Progenitor cell of endocrine pancreas (in vitro differentiated cells): ENCODE measurements at regions not wholly inside any gene's neighbourhood (a gene's known extent, or its start where the extent isn't known, plus 50 kb on each side); places are given as distances from the start of the nearest gene placed in this dataset.

Experiments
- DNase-seq: peaks from one replicate; pipeline ENCODE4 v3.0.0; 2021; ENCODE audit warnings: low spot score; ENCODE audit not compliant: unreplicated experiment
- H3K27ac Mint-ChIP-seq: 2 replicates; pipeline ENCODE4 v1.8.0; 2021; ENCODE audit warnings: mild to moderate bottlenecking, moderate library complexity, mixed read lengths
- H3K27me3 Mint-ChIP-seq: 2 replicates; pipeline ENCODE4 v1.8.0; 2021; ENCODE audit warnings: mixed read lengths
- H3K36me3 Mint-ChIP-seq: 2 replicates; pipeline ENCODE4 v1.8.0; 2022; ENCODE audit warnings: mixed read lengths; ENCODE audit not compliant: insufficient read depth
- H3K4me1 Mint-ChIP-seq: 2 replicates; pipeline ENCODE4 v1.8.0; 2021; ENCODE audit warnings: low read depth, mixed read lengths
- H3K4me3 Mint-ChIP-seq: 2 replicates; pipeline ENCODE4 v1.8.0; 2021; ENCODE audit warnings: low read depth, mild to moderate bottlenecking, moderate library complexity, mixed read lengths
- H3K9me3 Mint-ChIP-seq: 2 replicates; pipeline ENCODE4 v1.8.0; 2021; ENCODE audit warnings: low read depth, mixed read lengths
- TF ChIP-seq, protein P1 (sequence below): fragments of 200-600 bp; sonication (generic); IDR thresholded peaks from one replicate; pipeline ENCODE4 v1.5.0; 2021; ENCODE audit warnings: antibody characterized with exemption, mild to moderate bottlenecking; ENCODE audit not compliant: unreplicated experiment

DNA sequence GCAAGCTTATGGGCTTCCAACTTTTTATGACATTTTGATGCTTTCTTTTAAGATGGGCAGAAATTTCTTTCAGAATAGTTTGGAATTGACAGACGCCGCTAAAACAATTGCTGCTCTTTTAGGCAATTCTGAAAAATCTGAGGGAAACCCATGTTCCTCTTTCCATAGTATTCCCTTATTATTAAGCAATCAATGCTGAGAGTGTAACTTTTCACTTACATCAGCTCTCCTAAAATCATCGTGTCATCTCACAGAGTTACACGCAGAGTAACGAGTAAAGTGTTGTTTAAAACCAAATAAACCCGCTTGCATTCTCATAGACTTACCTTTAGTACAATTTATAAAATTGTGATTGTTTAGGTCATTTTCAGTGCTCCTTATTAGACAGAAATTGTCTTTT lies 150.6 kb downstream of the MAF start:
- no peaks in the 10 kb centered on the region for H3K9me3 Mint-ChIP-seq
- no peaks in the 10 kb centered on the region for H3K36me3 Mint-ChIP-seq
- DNase-seq = no peak
- H3K4me1 Mint-ChIP-seq = no peaks in the 10 kb centered on the region
- H3K4me3 Mint-ChIP-seq = no peak overlapping the region
- TF ChIP-seq, protein P1, sequence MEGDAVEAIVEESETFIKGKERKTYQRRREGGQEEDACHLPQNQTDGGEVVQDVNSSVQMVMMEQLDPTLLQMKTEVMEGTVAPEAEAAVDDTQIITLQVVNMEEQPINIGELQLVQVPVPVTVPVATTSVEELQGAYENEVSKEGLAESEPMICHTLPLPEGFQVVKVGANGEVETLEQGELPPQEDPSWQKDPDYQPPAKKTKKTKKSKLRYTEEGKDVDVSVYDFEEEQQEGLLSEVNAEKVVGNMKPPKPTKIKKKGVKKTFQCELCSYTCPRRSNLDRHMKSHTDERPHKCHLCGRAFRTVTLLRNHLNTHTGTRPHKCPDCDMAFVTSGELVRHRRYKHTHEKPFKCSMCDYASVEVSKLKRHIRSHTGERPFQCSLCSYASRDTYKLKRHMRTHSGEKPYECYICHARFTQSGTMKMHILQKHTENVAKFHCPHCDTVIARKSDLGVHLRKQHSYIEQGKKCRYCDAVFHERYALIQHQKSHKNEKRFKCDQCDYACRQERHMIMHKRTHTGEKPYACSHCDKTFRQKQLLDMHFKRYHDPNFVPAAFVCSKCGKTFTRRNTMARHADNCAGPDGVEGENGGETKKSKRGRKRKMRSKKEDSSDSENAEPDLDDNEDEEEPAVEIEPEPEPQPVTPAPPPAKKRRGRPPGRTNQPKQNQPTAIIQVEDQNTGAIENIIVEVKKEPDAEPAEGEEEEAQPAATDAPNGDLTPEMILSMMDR = no peak
- H3K27ac Mint-ChIP-seq = no peak overlapping the region
- peaks cover 2% of the 10 kb centered on the region for H3K27me3 Mint-ChIP-seq

DNA sequence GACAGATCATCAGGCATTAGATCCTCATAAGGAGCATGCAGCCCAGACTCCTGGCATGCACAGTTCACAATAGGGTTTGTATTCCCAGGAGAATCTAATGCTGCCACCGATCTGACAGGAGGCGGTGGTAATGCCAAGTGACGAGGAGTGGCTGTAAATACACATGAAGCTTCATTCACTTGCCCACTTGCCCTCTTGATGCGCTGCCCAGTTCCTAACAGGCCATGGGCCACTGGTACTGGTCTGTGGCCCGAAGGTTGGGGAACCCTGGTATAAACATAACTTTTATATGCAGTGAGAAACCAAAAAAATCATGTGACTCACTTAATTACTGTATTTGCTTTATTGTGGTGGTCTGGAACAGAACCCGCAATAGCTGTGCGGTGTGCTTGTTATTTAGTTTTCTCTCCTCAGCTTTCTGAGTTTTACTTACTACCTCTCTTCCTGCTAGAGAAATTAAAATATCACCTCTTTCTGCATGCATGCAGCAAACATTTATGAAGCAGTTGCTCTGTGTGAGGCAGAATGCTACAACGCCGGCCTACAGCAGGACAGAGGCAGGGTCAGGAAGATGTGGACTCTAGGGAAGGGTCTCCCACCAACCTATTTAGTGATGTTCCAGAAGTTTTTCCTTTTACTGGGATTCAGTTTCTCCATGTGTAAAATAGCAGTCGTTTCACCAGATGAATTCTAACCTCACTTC lies 151.3 kb downstream of the MAF start:
- Mint-ChIP-seq H3K27me3 (peaks cover 2% of the 10 kb centered on the region), H3K4me3 (no peak overlapping the region), H3K4me1 (no peaks in the 10 kb centered on the region), H3K27ac (no peak overlapping the region), H3K9me3 (no peaks in the 10 kb centered on the region), H3K36me3 (no peaks in the 10 kb centered on the region)
- no peak for DNase-seq
- TF ChIP-seq, protein P1 = no peak

DNA sequence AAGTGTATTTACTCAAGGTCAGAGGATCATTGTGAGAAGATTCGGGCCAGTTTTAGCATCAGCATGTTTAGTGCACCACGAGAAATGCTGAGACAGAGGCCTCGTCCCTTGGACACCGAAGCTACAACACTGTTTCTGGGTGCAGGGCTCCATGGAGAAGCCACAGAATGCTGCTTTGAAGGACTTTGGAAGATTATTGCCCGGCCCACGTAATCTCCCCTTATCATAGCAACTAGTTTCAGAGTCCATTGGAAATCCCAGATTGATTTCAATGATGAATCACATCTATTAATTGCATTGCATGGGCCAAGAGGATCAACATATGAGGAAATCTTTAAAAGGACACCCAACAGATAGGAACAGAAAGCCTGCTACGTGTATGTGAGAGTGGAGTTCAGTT lies 156.0 kb downstream of the MAF start:
- Mint-ChIP-seq H3K4me1 (no peaks in the 10 kb centered on the region), H3K36me3 (no peaks in the 10 kb centered on the region), H3K9me3 (no peaks in the 10 kb centered on the region), H3K4me3 (no peak overlapping the region), H3K27me3 (peaks cover 12% of the 10 kb centered on the region), H3K27ac (no peak overlapping the region)
- no peak for DNase-seq
- TF ChIP-seq, protein P1 = no peak

DNA sequence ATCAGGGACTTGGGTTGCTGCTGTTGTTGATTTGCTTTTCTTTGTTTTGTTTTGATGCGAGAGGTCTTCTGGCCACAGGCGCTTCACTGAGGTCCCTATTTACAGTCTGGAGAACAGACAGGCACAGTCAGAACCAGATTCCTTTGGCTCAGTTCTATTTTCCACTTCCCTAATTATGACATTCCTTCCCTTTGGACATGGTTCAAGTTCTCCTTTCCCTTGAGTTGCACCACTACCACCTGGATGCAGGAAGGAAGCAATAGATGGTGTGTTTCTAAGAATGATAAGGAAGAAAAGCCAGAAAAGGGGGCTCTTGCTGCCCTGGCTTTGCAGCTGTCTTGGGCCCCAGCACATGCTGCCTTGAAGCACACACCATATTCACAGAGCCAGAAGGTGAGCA lies 160.6 kb downstream of the MAF start:
- H3K4me3 Mint-ChIP-seq = no peak overlapping the region
- H3K27me3 Mint-ChIP-seq = peaks cover 29% of the 10 kb centered on the region
- H3K9me3 Mint-ChIP-seq = no peaks in the 10 kb centered on the region
- no peak overlapping the region for H3K27ac Mint-ChIP-seq
- H3K36me3 Mint-ChIP-seq = no peaks in the 10 kb centered on the region
- DNase-seq = no peak
- TF ChIP-seq, protein P1 = no peak
- H3K4me1 Mint-ChIP-seq = no peaks in the 10 kb centered on the region

DNA sequence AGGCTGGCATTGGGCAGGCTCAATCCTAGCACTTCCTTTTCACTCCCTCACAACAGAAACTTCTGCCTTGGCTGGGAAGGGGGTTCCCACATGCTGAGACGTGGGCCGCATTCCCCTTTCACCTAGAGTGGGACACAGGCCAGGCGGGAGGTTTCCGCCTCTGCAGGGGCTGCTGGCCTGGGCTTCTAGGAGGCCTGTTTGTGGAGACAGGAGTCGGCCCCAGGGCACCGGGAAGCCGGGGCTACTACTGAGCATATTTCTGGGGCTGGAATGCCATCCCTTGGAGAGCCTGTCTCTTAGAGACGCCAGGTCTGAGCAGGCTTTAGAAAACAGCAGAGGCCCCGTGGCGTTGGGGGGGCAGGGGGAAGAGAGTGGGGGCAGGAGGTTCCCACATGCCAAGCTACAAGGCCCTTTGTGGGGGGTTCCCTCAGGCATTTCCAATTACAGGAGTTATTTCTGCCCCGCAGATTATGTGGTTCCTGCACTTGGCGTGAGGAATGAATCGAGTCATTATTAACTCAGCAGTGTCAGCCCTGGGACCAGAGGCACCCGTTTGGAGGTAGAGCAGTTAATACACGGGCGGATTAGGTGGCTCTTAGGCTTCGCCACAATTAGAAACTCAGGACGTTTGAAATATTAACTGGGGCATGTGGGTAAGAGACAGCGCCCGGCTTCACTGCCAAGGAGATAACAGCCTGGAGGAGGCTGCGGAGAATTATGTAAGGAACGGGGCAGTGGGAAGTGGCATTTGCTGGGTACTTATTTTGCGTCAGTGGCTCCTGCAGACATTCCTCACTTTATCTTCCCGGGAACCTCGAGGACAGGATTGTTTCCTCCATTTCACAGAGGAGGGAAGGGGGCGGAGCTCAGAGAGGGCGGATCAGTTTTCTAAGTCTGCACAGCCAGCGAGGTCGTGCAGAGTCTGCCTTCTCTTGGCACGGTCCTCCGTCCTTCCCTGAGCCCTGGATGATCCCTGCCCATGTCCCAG lies 162.5 kb downstream of the MAF start:
- Mint-ChIP-seq H3K36me3 (no peaks in the 10 kb centered on the region), H3K27ac (no peak overlapping the region), H3K4me3 (no peak overlapping the region), H3K27me3 (peaks cover 29% of the 10 kb centered on the region), H3K4me1 (no peaks in the 10 kb centered on the region), H3K9me3 (no peaks in the 10 kb centered on the region)
- TF ChIP-seq, protein P1 = no peak
- DNase-seq = no peak
